GM21360 (cell line): ENCODE measurements at regions not wholly inside any gene's neighbourhood (a gene's known extent, or its start where the extent isn't known, plus 50 kb on each side); places are given as distances from the start of the nearest gene placed in this dataset.
"Not testable (repeated sequence)": the region's sequence is repeated elsewhere in the genome, so short reads cannot be mapped to it uniquely, and the experiment has no call there.

Experiments used
- ATAC-seq: cut with Tn5 transposase; IDR thresholded peaks from one replicate; pipeline ENCODE4 v1.9.1; 2021; ENCODE audit warnings: mild to moderate bottlenecking, moderate library complexity; ENCODE audit not compliant: unreplicated experiment

DNA sequence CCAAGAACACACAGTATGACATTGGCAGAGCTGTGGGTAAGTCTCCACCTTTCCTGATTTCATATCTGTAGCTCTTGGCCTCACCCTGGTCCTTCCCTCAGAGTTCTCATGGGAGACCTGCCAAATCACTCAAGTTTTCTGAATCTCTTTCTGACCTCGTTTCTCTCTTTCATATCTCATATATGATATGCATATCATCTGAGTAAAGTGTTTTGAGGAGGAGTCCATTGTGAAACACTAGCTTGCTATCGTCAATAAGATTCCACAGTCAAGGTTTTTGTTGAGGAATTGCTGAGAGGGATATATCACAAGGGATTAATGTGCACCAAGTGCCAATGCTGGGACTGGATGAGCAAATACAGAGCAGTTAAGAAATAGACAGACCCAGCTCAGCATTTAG is 739.2 kb downstream of the BRINP1 start:
- no peak for ATAC-seq

DNA sequence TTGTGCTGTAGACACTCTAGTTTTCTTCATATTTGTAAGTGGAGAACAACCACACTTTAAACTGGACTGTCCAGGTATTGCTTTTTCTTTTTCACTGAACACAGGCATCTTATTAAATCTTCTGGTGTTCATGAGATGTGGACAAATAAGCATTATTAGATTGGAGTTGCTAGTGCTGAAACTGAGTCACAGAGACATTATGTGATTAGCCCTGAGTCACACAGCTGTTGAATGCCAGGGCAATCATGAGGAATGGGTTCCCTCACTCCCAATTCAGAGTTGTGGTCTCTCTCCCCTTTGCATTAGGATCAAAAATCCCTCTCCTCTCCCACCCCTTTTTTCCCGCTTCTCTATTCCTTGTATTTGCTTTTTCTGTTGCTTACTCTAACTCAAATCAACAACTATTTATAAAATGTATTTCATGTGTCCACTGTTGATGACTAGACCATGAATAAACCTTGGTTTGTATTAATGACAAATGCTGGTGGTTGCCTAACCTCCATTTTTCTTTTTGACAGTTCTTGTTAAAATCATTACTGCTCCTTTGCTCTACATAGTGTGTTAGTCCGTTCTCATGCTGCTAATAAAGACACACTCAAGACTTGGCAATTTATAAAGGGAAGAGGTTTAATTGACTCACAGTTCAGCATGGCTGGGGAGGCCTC is 738.2 kb downstream of the BRINP1 start:
- ATAC-seq: no peak

DNA sequence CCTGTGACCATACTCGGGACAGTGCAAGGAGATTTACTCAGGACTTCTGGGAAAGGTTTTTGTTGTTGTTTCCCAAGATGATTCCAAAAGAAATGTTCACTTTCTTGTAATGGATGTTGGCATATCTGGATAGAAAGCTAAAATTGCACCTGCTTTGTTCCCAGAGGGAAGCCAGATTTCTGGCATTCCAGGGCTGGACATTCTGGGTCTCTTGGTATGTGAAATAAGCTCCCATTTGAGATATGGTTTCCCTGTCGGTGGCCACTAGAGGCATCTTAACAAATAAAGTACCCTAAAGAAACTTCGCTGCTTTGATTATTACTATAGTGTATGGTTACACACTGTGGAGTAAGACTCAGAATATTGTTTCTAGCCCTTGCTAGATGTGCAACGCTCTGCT is 737.3 kb downstream of the BRINP1 start:
- no peak for ATAC-seq

DNA sequence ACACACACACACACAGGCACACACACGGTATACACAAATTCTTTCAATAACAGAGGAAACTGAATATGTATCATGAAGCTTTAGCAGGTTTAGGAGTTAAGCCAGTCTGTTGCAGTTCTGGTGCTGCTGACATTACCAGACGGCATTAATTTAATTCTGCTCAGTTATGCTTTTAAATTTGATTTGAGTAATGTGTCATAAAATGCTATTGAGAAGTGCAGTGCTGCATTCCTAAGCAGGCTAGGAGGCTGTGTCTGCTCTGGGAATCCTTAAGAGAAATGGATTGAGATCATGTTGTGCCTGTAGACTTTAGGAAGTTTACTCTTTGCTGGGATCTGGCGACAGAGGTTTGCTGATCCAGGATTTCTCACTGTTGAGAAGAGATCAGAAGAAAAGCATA is 733.8 kb downstream of the BRINP1 start:
- no peak for ATAC-seq

DNA sequence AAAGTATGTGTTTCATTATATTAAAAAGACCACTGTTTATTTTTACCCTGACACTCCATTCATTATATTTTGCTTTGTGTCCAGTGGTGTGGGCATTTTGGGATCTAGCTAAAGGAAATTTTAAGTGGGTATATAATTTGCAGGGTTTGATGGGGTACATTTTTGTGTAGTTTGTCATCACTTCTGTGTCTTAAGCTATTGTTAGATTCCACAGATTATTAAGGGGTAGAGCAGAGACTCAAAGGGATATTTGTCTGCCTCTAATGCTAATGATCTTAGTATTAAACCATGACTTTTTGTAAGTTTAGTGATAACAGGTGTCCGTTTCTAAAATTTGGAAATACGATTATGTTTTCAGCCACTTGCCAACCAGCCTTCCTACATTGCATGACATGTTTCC is 731.6 kb downstream of the BRINP1 start:
- ATAC-seq: no peak

DNA sequence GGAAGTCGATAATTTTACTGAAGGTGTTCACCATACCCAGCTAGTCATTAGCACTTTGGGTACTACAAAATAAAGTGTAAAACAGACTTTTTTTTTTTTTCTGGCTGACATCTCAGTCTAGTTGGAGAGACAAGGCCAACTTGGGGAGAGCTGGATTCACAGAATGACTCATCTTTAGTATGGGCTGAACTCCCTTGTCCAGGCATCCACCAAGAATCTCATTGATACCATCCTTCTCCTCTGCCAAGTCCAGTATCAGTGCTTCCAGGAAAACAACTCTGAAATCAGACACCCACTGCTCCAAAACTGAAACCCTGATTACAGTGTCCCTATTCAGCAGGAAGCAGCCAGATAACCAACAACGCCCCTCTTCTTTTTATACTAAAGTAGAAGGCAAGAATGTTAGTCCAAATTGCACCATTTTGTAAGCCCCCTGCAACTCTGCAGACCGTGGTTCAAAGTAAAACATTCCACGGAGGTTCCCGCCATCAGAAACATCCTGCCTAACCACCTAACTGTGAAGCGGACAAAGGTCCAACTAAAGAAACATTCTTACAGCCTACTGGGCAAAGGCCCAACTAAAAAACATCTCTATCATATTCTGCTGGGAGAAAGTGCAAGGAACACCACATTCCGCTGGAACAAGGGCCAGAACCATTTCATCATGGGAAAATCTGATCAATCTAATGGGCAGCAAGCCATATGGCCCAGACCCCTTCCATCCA is 728.2 kb downstream of the BRINP1 start:
- no peak for ATAC-seq

DNA sequence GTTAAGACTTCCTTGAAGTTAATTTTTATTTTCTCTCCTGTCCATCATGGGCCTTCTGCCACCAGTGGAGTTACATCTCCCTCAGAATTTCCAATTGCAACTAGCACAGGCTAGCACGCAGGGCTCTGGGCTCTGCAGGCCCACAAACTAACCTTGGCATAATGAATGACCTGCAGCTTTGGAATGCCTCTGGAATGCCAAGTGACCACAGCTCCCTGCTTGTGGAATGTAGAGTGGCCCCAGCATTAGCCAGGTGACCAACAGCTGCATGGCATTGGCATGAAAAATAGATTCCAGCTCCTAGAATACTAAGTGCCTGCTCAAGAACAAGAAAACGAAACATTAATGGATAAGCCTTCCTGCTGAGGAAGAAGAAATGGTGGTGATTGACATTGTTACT is 726.1 kb downstream of the BRINP1 start:
- ATAC-seq: no peak

DNA sequence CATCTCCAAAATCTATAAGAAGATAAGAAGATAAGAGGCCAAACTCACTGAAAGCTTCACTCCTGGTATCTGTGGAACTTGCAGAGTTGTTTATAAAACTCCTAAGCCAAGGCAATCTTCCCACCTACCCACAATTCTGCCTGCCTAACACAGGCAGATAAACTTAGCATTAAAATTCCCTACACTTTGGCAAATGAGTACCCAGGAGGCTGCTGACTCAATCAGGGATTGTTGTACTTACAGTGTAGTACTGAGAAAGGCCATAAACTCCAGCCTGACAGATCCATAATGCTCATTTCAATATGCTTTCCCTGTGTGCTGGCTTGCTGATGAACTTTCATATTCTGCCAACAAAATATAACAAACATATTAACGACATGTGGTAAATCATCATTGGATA is 725.2 kb downstream of the BRINP1 start:
- ATAC-seq: no peak

DNA sequence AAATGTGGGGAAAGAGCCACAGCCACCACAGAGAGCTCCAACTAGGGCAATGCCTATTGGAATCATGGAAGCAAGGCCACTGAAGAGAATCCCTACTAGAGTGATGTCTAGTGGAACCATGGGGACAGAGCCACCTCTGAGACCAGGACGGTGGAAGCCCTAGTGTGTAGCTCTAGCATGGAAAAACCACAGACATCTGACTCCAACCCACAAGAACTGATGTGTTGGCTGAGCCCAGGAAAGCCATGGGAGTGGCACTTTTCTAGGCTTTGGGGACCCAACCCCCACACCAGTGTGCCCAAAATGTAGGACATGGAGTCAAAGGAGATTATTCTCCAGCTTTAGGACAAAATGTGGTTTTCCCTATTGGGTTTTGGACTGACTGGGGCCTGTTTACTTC is 721.9 kb downstream of the BRINP1 start:
- ATAC-seq: no peak

DNA sequence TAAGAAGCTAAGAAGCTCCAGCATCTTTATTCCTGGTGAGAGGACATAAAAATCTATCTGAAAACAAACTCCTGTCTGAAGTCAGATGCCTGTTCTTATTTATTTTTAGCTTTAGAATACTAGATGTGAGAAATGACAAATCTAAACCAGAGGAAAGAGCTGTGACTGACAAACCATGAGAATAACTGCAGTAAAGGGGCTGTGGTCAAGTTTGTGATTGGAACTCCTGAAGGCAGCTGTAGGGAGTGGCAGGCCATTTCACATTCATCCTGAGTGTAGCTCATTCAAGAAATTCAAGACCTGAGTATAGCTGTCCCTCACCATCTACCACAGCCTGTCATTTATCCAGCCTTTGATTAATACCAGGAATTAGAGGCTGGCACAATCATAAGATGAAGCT is 718.8 kb downstream of the BRINP1 start:
- no peak for ATAC-seq

DNA sequence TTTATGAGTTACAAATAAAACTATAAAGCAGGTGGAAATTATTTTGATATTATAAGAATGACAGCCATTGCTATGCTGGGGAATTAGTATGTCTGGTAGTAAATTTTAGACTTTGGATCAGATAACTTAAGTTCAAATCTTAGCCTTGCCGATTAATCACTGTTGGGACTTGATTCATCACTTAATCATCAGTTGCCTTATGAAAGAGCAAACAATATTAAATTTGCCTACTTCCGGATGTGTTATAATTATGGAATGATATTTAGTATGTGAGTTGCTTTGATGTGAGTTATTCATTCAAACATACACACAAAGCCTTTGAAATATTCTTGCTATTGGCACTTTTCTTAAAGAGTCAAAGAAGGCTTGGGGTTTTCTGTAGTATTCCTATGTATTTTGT is 717.7 kb downstream of the BRINP1 start:
- ATAC-seq: no peak

DNA sequence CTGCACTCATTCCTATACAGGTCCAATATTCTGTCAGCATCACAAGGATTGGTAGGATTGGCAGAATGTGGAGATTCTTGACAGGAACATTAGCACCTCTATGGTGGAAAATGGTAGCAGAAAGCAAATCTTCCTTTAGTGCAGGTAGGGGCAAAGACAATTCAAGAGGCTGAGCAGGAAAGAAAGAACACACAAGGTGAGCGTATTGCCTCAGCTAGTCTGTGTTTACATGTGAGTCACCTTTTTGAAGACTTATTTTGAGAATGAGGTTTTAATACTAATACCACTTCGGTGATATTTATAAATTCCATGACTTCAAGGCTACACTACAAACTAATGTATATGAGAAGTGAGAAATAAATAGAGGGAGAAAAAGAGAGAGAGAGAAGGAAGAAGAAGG is 717.0 kb downstream of the BRINP1 start:
- no peak for ATAC-seq

DNA sequence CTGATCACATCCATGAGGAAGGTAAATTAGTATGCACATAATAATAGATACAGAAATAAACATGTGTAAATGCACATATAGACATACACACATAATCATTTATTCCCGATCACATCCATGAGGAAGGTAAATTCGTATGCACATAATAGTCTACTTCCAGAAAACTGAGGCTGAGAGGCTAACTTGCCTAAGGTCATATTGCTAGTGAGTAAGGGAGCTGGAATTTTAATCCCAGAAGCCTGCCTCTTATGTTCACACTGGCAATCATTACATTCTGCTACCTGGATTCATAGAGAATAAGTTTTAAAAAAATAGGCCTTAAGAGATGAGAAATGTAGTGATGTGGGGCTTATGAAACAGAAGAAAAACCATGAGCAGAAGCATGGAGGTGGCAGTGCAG is 716.3 kb downstream of the BRINP1 start:
- ATAC-seq: no peak

DNA sequence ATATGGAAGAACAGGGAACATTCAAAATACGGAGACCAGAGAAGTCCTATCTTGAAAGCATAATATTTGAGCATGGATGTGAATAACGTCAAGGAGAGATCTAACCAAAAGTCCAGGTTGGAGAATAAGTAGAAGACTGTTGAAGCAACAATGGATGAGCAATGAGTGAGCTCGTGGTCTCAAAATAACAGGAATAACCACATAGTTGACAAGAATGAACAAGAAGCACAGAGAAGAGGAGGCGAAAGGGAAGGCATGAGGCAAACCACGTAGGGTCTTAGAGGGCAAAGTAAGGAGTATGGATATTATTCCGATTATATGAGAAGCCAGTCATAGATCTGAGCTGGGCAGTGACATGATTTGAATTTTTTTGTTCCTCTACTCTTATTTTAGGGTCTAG is 710.2 kb downstream of the BRINP1 start:
- ATAC-seq: no peak

DNA sequence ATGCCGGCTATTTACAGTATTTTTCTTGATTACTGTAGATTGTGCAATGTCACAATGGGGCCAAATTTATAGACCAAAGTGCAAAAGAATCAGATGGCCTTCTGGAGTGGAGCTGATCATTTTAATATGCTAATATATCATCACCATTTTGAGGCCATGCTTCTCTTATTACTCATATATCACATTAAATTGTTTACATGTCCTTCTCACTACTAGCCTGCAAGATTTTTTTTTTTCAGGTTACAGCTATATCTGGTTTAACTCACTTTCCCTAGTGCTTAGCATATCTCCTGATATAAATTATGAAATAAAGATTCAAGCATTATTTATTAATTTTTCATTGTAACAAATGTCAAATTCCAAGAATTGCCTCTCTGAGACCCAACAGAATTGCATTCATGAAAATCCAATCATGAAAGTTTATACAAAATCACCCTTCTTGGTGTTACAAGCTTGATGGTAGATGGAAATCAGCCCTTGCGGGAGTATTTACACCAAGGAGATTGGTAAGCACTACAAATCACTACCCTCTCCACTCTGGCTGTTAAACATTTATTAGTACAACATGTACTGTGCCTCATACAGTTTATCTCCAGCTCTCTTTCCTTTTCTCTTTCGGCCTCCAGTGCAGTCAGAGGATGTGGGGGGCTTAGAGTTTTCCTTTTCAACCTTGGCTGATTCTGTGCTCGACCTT is 703.9 kb downstream of the BRINP1 start:
- ATAC-seq: no peak

DNA sequence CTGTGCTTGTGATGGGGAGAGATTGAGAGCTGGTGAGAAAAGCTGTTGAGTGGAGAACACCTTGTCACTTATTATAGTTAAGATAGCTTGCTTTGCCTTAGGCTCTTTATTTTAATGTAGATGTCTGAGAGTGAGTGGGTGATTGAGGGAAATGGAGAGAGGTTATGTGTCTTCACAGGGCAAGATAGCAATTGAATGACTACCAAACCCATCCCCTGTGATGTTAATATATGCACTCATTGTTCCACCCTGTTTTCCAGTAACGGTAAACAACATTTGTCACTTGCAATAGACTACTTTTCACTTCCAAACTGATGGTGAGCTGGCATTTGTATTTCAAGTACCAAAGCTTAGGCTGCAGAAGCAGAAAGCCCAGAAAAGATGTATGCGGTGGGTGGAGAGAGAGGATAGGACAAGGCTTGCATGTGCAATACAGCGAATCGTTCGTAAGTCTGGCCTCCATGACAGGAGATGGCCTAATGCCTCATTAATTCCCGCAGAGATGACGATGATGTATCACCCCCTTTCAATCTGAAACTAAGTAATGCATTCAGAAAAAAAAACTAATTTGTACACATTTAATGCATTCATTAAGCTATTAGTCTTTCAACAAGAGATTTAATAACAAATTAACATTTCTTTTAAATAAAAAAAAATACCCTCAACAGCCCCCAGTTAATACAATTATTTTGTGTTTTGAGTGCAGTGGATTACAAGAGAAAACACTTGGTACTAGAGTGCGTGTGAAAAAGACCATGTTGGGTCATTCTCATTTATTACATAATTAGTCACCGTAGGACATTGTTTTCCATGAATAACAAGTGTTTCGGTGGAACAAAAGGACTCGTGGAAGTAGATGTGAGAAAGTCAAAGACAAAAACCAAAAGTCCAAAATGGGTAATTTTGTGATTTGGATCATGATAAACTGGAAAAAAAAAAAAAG is 699.0 kb downstream of the BRINP1 start:
- ATAC-seq: no peak

DNA sequence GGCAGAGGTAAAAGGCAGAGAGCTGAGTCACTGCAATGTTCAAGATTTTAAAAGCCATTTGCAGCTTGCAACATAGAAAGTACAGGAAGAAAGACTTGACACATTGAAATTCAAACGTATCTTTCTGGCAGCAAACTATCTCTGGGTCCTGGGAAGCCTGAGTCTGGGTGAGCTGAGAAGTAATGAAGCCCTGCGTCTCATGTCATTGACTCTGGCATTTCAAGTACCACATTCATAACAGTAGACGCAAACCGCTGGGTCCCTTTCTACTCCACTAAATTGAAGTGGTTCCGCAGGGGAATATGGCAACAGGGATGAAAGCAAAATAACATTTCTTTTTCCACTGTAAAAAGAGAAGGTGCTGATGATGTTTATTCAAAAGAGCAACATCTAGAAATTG is 694.3 kb downstream of the BRINP1 start:
- ATAC-seq: no peak

DNA sequence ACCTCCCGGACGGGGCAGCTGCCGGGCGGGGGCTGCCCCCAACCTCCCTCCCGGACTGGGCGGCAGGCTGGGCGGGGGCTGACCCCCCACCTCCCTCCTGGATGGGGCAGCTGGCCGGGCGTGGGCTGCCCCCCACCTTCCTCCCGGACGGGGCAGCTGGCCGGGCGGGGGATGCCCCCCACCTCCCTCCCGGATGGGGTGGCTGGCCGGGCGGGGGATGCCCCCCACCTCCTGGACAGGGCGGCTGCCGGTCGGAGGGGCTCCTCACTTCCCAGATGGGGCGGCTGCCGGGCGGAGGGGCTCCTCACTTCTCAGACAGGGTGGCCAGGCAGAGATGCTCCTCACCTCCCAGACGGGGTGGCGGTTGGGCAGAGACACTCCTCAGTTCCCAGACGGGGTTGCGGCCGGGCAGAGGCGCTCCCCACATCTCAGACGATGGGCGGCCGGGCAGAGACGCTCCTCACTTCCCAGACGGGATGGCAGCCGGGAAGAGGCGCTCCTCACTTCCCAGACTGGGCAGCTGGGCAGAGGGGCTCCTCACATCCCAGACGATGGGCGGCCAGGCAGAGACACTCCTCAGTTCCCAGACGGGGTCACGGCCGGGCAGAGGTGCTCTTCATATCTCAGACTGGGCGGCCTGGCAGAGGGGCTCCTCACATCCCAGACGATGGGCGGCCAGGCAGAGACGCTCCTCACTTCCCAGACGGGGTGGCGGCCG is 691.1 kb downstream of the BRINP1 start:
- ATAC-seq: not testable (repeated sequence)

DNA sequence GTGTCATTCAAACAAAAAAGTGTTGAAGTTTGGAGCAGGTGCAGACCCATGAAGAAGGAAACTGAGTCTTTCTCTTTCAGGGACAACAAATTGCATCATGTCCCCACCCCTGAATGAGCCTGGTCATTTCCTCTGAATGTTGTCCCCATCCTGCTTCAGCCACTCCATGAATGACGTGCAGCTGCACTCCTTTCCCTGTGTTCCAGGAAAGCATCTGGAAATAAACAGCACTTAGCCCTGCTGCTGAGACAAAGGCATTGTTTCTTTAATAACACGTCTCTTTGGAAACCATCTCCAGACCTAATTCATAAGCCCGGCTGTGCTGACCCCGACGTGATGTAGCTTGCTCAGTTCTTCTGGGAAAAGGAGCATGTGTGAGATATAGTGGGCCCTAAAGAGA is 682.3 kb downstream of the BRINP1 start:
- no peak for ATAC-seq

DNA sequence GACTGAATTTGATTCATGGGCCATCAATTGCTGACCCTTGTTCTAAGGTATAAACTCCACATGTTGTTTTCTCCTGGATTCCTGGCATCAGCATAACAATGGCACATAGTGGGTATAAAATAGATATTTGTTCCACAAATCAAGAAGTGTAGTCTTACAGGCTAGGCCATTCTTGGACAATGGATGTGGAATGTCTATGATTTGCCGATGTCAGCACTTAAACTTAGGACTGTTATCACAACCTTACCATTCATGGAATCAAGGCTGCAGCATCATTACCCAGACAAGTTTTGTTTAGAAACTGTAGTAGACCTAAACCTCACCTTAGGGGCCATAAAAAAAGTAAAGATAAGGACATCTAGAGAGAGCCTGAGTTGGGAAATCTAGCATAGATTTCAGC is 680.0 kb downstream of the BRINP1 start:
- no peak for ATAC-seq

DNA sequence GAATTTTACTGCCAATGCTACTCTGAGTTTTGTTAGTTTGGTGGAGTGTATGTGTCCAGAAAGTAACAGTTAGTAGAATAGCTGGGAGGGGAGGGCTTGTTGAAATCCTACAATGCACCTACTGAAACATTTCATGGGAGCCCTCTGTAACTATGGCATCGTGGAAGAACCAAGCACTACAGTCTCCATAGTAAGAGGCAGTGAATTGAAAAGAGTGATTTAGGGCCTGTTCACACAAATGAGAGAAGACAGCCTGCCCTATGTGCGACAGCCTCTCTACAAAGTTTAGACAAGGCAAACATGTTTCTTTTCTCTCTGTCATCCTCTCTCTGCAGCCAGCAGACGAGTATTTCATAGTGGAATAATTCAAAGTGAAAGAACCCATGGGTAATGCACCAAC is 676.6 kb downstream of the BRINP1 start:
- no peak for ATAC-seq
